ENCODE measurements at regions not wholly inside any gene's neighbourhood (a gene's known extent, or its start where the extent isn't known, plus 50 kb on each side); places are given as distances from the start of the nearest gene placed in this dataset.

GRCh38 chr6:102571236-102571908, 1177.9 kb downstream of the GRIK2 start:
- no peak for TF ChIP-seq POLR2AphosphoS5 (IDR thresholded peaks at IDR 0.05; ENCODE audit: low read depth, low read length)
- TF ChIP-seq TAF1 (IDR thresholded peaks at IDR 0.05; ENCODE audit: borderline replicate concordance, low read depth, low read length): no peak
- no peak for TF ChIP-seq FOXM1 (IDR thresholded peaks at IDR 0.05; ENCODE audit: low read depth)
- TF ChIP-seq IRF3 (IDR thresholded peaks at IDR 0.05; ENCODE audit: low read depth, low read length): no peak
- no peak for TF ChIP-seq MEF2A (IDR thresholded peaks at IDR 0.05; ENCODE audit: borderline replicate concordance, low read depth)
- no peak for TF ChIP-seq FOSL2 (IDR thresholded peaks at IDR 0.05; ENCODE audit: borderline replicate concordance, low read depth)
